ENCODE measurements at regions not wholly inside any gene's neighbourhood (a gene's known extent, or its start where the extent isn't known, plus 50 kb on each side); places are given as distances from the start of the nearest gene placed in this dataset.

GRCh38 chr1:88318740-88319139 lies 365.3 kb upstream of the PKN2 start:
- H3K36me3 ChIP-seq (ENCODE audit: control insufficient read depth, insufficient read depth, low read length): no peaks in the 10 kb centered on the region
- ChIA-PET POLR2A (no interaction called here), CTCF (no interaction called here)
- H3K4me3 ChIP-seq (ENCODE audit: low read depth, low read length): no peak overlapping the region
- DNase-seq (ENCODE audit: low read depth): no peak
- no peak for TF ChIP-seq CTCF (IDR thresholded peaks at IDR 0.05; ENCODE audit: insufficient read depth, low read depth, low read length)
- no peaks in the 10 kb centered on the region for H3K27me3 ChIP-seq (ENCODE audit: control insufficient read depth, insufficient read depth, low read length)

GRCh38 chr1:88320291-88320690 lies 363.8 kb upstream of the PKN2 start:
- ChIA-PET POLR2A (no interaction called here), CTCF (no interaction called here)
- no peak overlapping the region for H3K4me3 ChIP-seq (ENCODE audit: low read depth, low read length)
- H3K27me3 ChIP-seq (ENCODE audit: control insufficient read depth, insufficient read depth, low read length): no peaks in the 10 kb centered on the region
- DNase-seq (ENCODE audit: low read depth): no peak
- TF ChIP-seq CTCF (IDR thresholded peaks at IDR 0.05; ENCODE audit: insufficient read depth, low read depth, low read length): no peak
- no peaks in the 10 kb centered on the region for H3K36me3 ChIP-seq (ENCODE audit: control insufficient read depth, insufficient read depth, low read length)

GRCh38 chr1:88321706-88322105 lies 362.4 kb upstream of the PKN2 start:
- no peak for TF ChIP-seq CTCF (IDR thresholded peaks at IDR 0.05; ENCODE audit: insufficient read depth, low read depth, low read length)
- POLR2A ChIA-PET: no interaction called here
- H3K4me3 ChIP-seq (ENCODE audit: low read depth, low read length): no peak overlapping the region
- no peak for DNase-seq (ENCODE audit: low read depth)
- CTCF ChIA-PET: no interaction called here
- H3K27me3 ChIP-seq (ENCODE audit: control insufficient read depth, insufficient read depth, low read length): no peaks in the 10 kb centered on the region
- no peaks in the 10 kb centered on the region for H3K36me3 ChIP-seq (ENCODE audit: control insufficient read depth, insufficient read depth, low read length)

GRCh38 chr1:88324899-88325298 lies 359.2 kb upstream of the PKN2 start:
- TF ChIP-seq CTCF (IDR thresholded peaks at IDR 0.05; ENCODE audit: insufficient read depth, low read depth, low read length): no peak
- no peak overlapping the region for H3K4me3 ChIP-seq (ENCODE audit: low read depth, low read length)
- no peaks in the 10 kb centered on the region for H3K27me3 ChIP-seq (ENCODE audit: control insufficient read depth, insufficient read depth, low read length)
- DNase-seq (ENCODE audit: low read depth): no peak
- POLR2A ChIA-PET: interaction anchor here (0.9 kb wide), 1 partner anchor 968 kb away, joined by 3 read pairs; no protein-coding TSS in a partner anchor
- CTCF ChIA-PET: no interaction called here
- H3K36me3 ChIP-seq (ENCODE audit: control insufficient read depth, insufficient read depth, low read length): no peaks in the 10 kb centered on the region

- Histone ChIP-seq H3K36me3 (ENCODE audit: control insufficient read depth, insufficient read depth, low read length) (no peaks in the 10 kb centered on the region), H3K27me3 (ENCODE audit: control insufficient read depth, insufficient read depth, low read length) (no peaks in the 10 kb centered on the region), H3K4me3 (ENCODE audit: low read depth, low read length) (no peak overlapping the region)
- DNase-seq (ENCODE audit: low read depth): peak; percentile 35
- CTCF ChIA-PET: no interaction called here
- POLR2A ChIA-PET: no interaction called here
- TF ChIP-seq CTCF (IDR thresholded peaks at IDR 0.05; ENCODE audit: insufficient read depth, low read depth, low read length): no peak
Measured at GRCh38 chr1:88327391-88328267, 356.4 kb upstream of the PKN2 start.
